IMR-90 (cell line): ENCODE measurements at regions not wholly inside any gene's neighbourhood (a gene's known extent, or its start where the extent isn't known, plus 50 kb on each side); places are given as distances from the start of the nearest gene placed in this dataset.

Experiments used
- ATAC-seq: fragments of 200-7000 bp; cut with Tn5 transposase; 2 replicates; pipeline ENCODE4 v1.9.1; 2020; ENCODE audit warnings: low read depth, mild to moderate bottlenecking, moderate library complexity
- BruUV-seq: library from RNA; stranded (reverse); fragments of 400-500 nt; replicated peaks from 2 replicates; lab custom pipeline; 2021; lab: Mats Ljungman, UMichigan
- CTCF ChIA-PET: fragments of 300-600 bp; formaldehyde crosslinking; extraction: SDS; loops from one replicate; lab custom pipeline; 2021; ENCODE audit warnings: antibody characterized with exemption; lab: Yijun Ruan, JAX
- POLR2A ChIA-PET: fragments of 300-600 bp; sonication (Branson Sonifier 250); formaldehyde crosslinking; loops from one replicate; lab custom pipeline; 2022; ENCODE audit warnings: antibody characterized with exemption; ENCODE audit not compliant: unreplicated experiment; lab: Charles Lee
- DNase-seq: peaks from one replicate; pipeline ENCODE4 v3.0.0; 2013
- H2AFZ ChIP-seq: replicated peaks from 2 replicates; pipeline ENCODE3; 2013; ENCODE audit warnings: low read length, mild to moderate bottlenecking; ENCODE audit not compliant: poor library complexity
- H2AK5ac ChIP-seq: 2 replicates; pipeline ENCODE4 v1.6.1; 2013; ENCODE audit warnings: low read depth, low read length, inconsistent platforms
- H2AK9ac ChIP-seq: replicated peaks from 2 replicates; pipeline ENCODE3; 2013; ENCODE audit warnings: mild to moderate bottlenecking, low read depth, low read length, moderate library complexity; ENCODE audit not compliant: poor library complexity
- H2BK120ac ChIP-seq: 2 replicates; pipeline ENCODE4 v1.6.1; 2013; ENCODE audit warnings: low read depth, low read length, inconsistent platforms
- H2BK15ac ChIP-seq: 3 replicates; pipeline ENCODE4 v1.6.1; 2013; ENCODE audit warnings: low read depth, low read length, inconsistent platforms
- H2BK20ac ChIP-seq: 2 replicates; pipeline ENCODE4 v1.6.1; 2013; ENCODE audit warnings: low read depth, mild to moderate bottlenecking, inconsistent platforms, low read length, moderate library complexity
- H2BK5ac ChIP-seq: 2 replicates; pipeline ENCODE4 v1.6.1; 2013; ENCODE audit warnings: mild to moderate bottlenecking, low read depth, low read length, inconsistent platforms; ENCODE audit not compliant: poor library complexity, severe bottlenecking
- H3K14ac ChIP-seq: replicated peaks from 2 replicates; pipeline ENCODE4 v1.6.1; 2013; ENCODE audit warnings: low read depth, low read length, inconsistent platforms
- H3K18ac ChIP-seq: 2 replicates; pipeline ENCODE4 v1.6.1; 2013; ENCODE audit warnings: low read depth, low read length, control low read depth
- H3K23ac ChIP-seq: 2 replicates; pipeline ENCODE4 v1.6.1; 2013; ENCODE audit warnings: low read depth, low read length, inconsistent platforms
- H3K27ac ChIP-seq: 2 replicates; pipeline ENCODE4 v1.5.1; 2013; ENCODE audit warnings: mild to moderate bottlenecking, control low read depth, low read length; ENCODE audit not compliant: insufficient read depth
- H3K27me3 ChIP-seq: 2 replicates; pipeline ENCODE4 v1.6.1; 2013; ENCODE audit warnings: low read length; ENCODE audit not compliant: control insufficient read depth, insufficient read depth
- H3K36me3 ChIP-seq: 2 replicates; pipeline ENCODE4 v1.6.1; 2013; ENCODE audit warnings: low read length, mixed read lengths; ENCODE audit not compliant: control insufficient read depth, insufficient read depth
- H3K4ac ChIP-seq: 2 replicates; pipeline ENCODE4 v1.6.1; 2013; ENCODE audit warnings: low read depth, low read length, inconsistent platforms
- H3K4me1 ChIP-seq: 2 replicates; pipeline ENCODE4 v1.6.1; 2013; ENCODE audit warnings: low read length, mixed read lengths; ENCODE audit not compliant: control insufficient read depth, insufficient read depth
- H3K4me2 ChIP-seq: 2 replicates; pipeline ENCODE4 v1.6.1; 2013; ENCODE audit warnings: low read depth, mild to moderate bottlenecking, control low read depth, low read length, moderate library complexity
- H3K4me3 ChIP-seq: 2 replicates; pipeline ENCODE4 v1.5.1; 2013; ENCODE audit warnings: low read depth, mild to moderate bottlenecking, control low read depth, low read length, moderate library complexity; ENCODE audit not compliant: insufficient read depth
- H3K56ac ChIP-seq: 2 replicates; pipeline ENCODE4 v1.6.1; 2013; ENCODE audit warnings: low read length, inconsistent platforms; ENCODE audit not compliant: insufficient read depth; ENCODE audit errors: extremely low read depth
- H3K79me1 ChIP-seq, 2 experiments: 2 replicates each; pipeline ENCODE4 v1.6.1; 2013; ENCODE audit warnings: low read length in 2 of 2, inconsistent platforms in 1 of 2, low read depth in 1 of 2
- H3K9ac ChIP-seq: 2 replicates; pipeline ENCODE4 v1.6.1; 2013; ENCODE audit warnings: low read depth, low read length, control low read depth
- H3K9me1 ChIP-seq: 2 replicates; pipeline ENCODE4 v1.6.1; 2013; ENCODE audit warnings: low read length, inconsistent platforms; ENCODE audit not compliant: insufficient read depth
- H3K9me3 ChIP-seq: 2 replicates; pipeline ENCODE4 v1.6.1; 2013; ENCODE audit warnings: low read length; ENCODE audit not compliant: control insufficient read depth, insufficient read depth
- H4K20me1 ChIP-seq: 2 replicates; pipeline ENCODE4 v1.6.1; 2013; ENCODE audit warnings: low read length, inconsistent platforms; ENCODE audit not compliant: insufficient read depth
- H4K5ac ChIP-seq: 2 replicates; pipeline ENCODE4 v1.6.1; 2013; ENCODE audit warnings: mild to moderate bottlenecking, low read depth, low read length, control low read depth
- H4K8ac ChIP-seq, 2 experiments: 2 replicates each; pipeline ENCODE4 v1.6.1; 2013; ENCODE audit warnings: low read depth in 2 of 2, low read length in 2 of 2, control low read depth in 1 of 2, inconsistent platforms in 1 of 2
- H4K91ac ChIP-seq: 2 replicates; pipeline ENCODE4 v1.6.1; 2013; ENCODE audit warnings: low read depth, low read length, inconsistent platforms; ENCODE audit not compliant: insufficient read depth
- CTCF ChIP-seq: conservative IDR thresholded peaks from 2 replicates; pipeline ENCODE4 v1.5.1; 2012; ENCODE audit warnings: mild to moderate bottlenecking, low read depth, low read length, improper control_type of control experiment
- MAZ ChIP-seq: IDR thresholded peaks from 2 replicates; pipeline ENCODE4 v1.6.1; 2012; ENCODE audit warnings: low read depth, mild to moderate bottlenecking, low read length, improper control_type of control experiment, moderate library complexity, borderline replicate concordance
- WGBS, 2 experiments: methylation state at CpG; one replicate each; pipeline versions ENCODE4 v1.1.5 to v1.1.7; 2013; ENCODE audit warnings: missing lambda C conversion rate in 2 of 2; ENCODE audit not compliant: insufficient read length in 1 of 2; ENCODE audit errors: extremely low coverage in 2 of 2; 5-methylcytosine and 5-hydroxymethylcytosine counted together
- dilution Hi-C: fragments of 300-500 bp; cut with HindIII; formaldehyde crosslinking; loops from one replicate; pipeline ENCODE4 v1.14.3; 2018; ENCODE audit warnings: low sequenced_read_pairs; ENCODE audit not compliant: unreplicated experiment
- in situ Hi-C: fragments of 300-500 bp; cut with MboI; formaldehyde crosslinking; loops from 3 replicates; pipeline ENCODE4 v1.14.3; 2019; ENCODE audit warnings: low sequenced_read_pairs, inconsistent platforms, mixed read lengths
- intact Hi-C: fragments of 100-400 bp; cut with micrococcal nuclease; formaldehyde crosslinking; loops from 2 replicates; pipeline ENCODE4 v1.10.0; 2022

DNA sequence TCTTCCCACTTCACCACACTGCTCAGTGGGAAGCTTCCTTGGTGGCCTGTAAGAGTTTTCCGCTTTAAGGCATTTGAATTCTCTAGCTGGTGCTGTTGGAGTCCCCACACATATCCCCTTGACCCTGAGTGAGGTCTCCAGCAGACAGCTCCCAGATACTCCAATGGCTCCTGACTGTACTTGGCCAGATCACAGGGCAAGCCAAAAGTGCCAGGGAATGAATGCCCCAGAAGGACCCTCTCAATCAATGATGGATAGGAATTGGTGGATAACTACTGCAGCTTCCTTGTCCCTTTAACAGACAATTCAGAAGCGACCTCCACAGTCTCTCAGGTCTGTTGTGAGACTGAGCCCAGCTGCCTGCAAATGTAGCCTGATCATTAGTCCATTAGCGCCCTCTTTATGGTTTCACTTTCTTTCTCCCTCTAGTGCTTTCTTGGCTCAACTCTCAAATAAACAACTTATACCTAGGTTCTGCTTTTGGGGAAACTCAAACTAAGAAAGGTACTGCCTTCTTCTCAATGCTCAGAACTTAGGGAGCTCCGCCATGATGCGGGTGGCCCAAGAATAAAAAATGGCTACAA lies 283.0 kb downstream of the TCF7L2 start:
- no peak overlapping the region for H2BK20ac ChIP-seq
- H3K18ac ChIP-seq = no peak overlapping the region
- H3K4me2 ChIP-seq = peak overlapping the region; percentile 37; the same call in 1 of the 2 replicates
- no peaks in the 10 kb centered on the region for H3K4me1 ChIP-seq
- dilution Hi-C loops = no loop called here
- H3K4ac ChIP-seq = no peak overlapping the region
- H2BK5ac ChIP-seq = no peak overlapping the region
- peaks cover 12% of the 10 kb centered on the region for H3K27me3 ChIP-seq
- BruUV-seq = no TSS peak
- POLR2A ChIA-PET = no interaction called here
- WGBS, 2 experiments = 100% methylated on average over 1 of the region's 5 CpGs; no CpG with 5 or more reads in 1 of the 2 experiments
- TF ChIP-seq CTCF (no peak), MAZ (no peak)
- H2BK15ac ChIP-seq = no peak overlapping the region
- H4K8ac ChIP-seq = no peak overlapping the region
- no peak overlapping the region for H2AK9ac ChIP-seq
- no peak overlapping the region for H3K56ac ChIP-seq
- no peak overlapping the region for H4K91ac ChIP-seq
- no peak overlapping the region for H3K4me3 ChIP-seq
- H3K23ac ChIP-seq = no peak overlapping the region
- H4K20me1 ChIP-seq = no peaks in the 10 kb centered on the region
- CTCF ChIA-PET = no interaction called here
- no peak overlapping the region for H2BK120ac ChIP-seq
- no peak overlapping the region for H2AFZ ChIP-seq
- H3K9ac ChIP-seq = no peak overlapping the region
- no peaks in the 10 kb centered on the region for H3K9me3 ChIP-seq
- no peak for ATAC-seq
- H3K36me3 ChIP-seq = no peaks in the 10 kb centered on the region
- no peaks in the 10 kb centered on the region for H3K9me1 ChIP-seq
- no peaks in the 10 kb centered on the region for H3K79me1 ChIP-seq
- H4K5ac ChIP-seq = no peak overlapping the region
- no peak overlapping the region for H3K27ac ChIP-seq
- H2AK5ac ChIP-seq = no peak overlapping the region
- in situ Hi-C loops = no loop called here
- H3K14ac ChIP-seq = no peak overlapping the region
- intact Hi-C loops = no loop called here
- DNase-seq = no peak
